PC-9 (cell line): ENCODE measurements at regions not wholly inside any gene's neighbourhood (a gene's known extent, or its start where the extent isn't known, plus 50 kb on each side); places are given as distances from the start of the nearest gene placed in this dataset.

Experiments
- CTCF ChIP-seq: fragments of 200-600 bp; sonication (generic); conservative IDR thresholded peaks from 2 replicates; pipeline ENCODE4 v1.6.1; 2017; ENCODE audit warnings: mixed run types, antibody characterized with exemption, mild to moderate bottlenecking, moderate library complexity
- EZH2 ChIP-seq: fragments of 200-600 bp; sonication (generic); IDR thresholded peaks from 2 replicates; pipeline ENCODE4 v1.8.0; 2017; ENCODE audit warnings: antibody characterized with exemption, low read depth

- no peak for TF ChIP-seq CTCF
- no peak for TF ChIP-seq EZH2
Observed at GRCh38 chr14:79924551-79924950, 286.8 kb downstream of the DIO2 start.
